Thyroid gland (tissue), 4 donors: ENCODE measurements at regions not wholly inside any gene's neighbourhood (a gene's known extent, or its start where the extent isn't known, plus 50 kb on each side); places are given as distances from the start of the nearest gene placed in this dataset.

ENCODE experiments used
- DNase-seq, 2 donors: peaks; one replicate each; pipeline ENCODE4 v3.0.0-alpha.2; 2019
- H3K27ac ChIP-seq, 3 donors: fragments of 200-600 bp; sonication (generic); 1 replicate in 2 of 3; 2 replicates in 1 of 3; pipeline ENCODE4 v1.5.1; 2016 to 2019; ENCODE audit warnings: mild to moderate bottlenecking in 1 of 3, moderate library complexity in 1 of 3
- H3K27me3 ChIP-seq: fragments of 200-600 bp; sonication (generic); one replicate; pipeline ENCODE4 v1.5.1; 2019
- H3K36me3 ChIP-seq, 2 donors: fragments of 200-600 bp; sonication (generic); one replicate each; pipeline ENCODE4 v1.5.1; 2016 to 2019
- H3K4me1 ChIP-seq, 2 donors: fragments of 200-600 bp; sonication (generic); one replicate each; pipeline ENCODE4 v1.5.1; 2017 to 2019
- H3K4me3 ChIP-seq, 3 donors: fragments of 200-600 bp; sonication (generic); replicated peaks in 1 of 3; 1 replicate in 2 of 3; 2 replicates in 1 of 3; pipeline ENCODE4 v1.5.1; 2016; ENCODE audit warnings: mild to moderate bottlenecking in 1 of 3
- H3K9me3 ChIP-seq: fragments of 200-600 bp; sonication (generic); one replicate; pipeline ENCODE4 v1.5.1; 2017
- CTCF ChIP-seq, 6 experiments: fragments of 200-600 bp in 3 of 6; fragments of 450-650 bp in 3 of 6; sonication (generic) in 3 of 6; IDR thresholded peaks; one replicate each; pipeline ENCODE4 v1.5.1; 2016 to 2019; ENCODE audit warnings: antibody characterized with exemption in 6 of 6, mild to moderate bottlenecking in 2 of 6, inconsistent platforms in 1 of 6, moderate library complexity in 1 of 6
- POLR2A ChIP-seq, 2 donors: fragments of 450-650 bp; IDR thresholded peaks; one replicate each; pipeline ENCODE4 v1.6.1; 2017; ENCODE audit warnings: antibody characterized with exemption in 2 of 2, mild to moderate bottlenecking in 2 of 2, moderate library complexity in 1 of 2
- WGBS, 2 donors: methylation state at CpG; one replicate each; pipeline ENCODE4 v1.1.5; 2017; 5-methylcytosine and 5-hydroxymethylcytosine counted together
- intact Hi-C: fragments of 100-400 bp; cut with DNase I; formaldehyde crosslinking; loops from one replicate; pipeline ENCODE4 v1.15.1; 2023

DNA sequence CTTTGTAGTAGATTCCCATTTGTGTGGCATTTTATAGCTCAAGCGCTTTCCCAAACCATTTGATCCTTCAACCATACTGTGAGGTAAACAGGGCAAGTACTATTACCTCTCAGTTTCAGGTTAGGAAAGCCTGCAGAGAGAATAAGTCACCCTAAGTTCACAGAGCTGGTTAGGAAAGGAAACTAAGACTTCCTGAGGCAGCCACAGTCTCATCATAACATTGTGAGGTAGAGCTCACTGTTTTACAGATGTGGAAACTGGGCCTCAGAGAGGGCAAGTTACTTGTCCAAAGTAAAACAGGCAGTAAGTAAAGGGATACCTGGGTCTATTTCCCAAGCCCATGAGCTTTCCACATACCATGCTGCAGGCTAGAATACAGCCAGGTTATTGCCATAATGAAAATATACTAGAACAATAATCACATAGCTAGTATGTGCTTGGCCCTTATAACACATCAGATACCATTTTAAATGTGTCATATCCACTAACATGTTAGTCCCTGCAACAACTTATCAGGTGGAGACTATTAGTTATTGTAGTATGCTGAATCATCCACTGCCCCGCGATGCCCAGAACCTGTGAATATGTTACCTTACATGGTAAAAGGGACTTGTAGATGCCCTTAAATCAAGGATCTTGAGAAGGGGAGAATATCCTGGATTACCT is 150.9 kb upstream of the GRIP1 start:
- TF ChIP-seq POLR2A (IDR thresholded peaks at IDR 0.05): no peak
- TF ChIP-seq CTCF (IDR thresholded peaks at IDR 0.05): no peak
- intact Hi-C loops: no loop called here
- 89 to 96% methylated on average over 3 of the region's 3 CpGs for WGBS, 2 donors
- Histone ChIP-seq H3K9me3 (no peaks in the 10 kb centered on the region), H3K4me1 (no peaks in the 10 kb centered on the region), H3K27ac (no peak overlapping the region), H3K36me3 (no peaks in the 10 kb centered on the region), H3K4me3 (no peak overlapping the region), H3K27me3 (no peaks in the 10 kb centered on the region)
- DNase-seq: no peak

DNA sequence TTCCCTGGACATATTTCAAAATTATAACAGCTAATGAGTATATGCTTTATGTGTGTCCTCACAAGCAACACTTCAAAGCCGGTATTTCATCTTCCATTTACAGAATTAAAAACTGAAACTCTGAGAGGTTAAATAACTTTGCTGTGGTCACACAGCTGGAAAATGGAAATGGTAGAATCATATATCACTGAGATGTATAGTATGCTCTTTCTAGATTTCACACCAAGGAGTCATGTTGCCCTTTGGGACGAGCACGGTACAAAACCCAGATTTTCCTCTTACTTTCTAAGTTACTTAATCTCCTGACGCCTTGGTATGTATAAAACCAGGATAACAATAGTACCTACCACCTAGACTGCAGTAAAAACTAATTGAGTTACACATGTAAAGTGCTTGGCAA is 152.6 kb upstream of the GRIP1 start:
- DNase-seq: no peak
- Histone ChIP-seq H3K27me3 (no peaks in the 10 kb centered on the region), H3K27ac (no peak overlapping the region), H3K4me3 (no peak overlapping the region), H3K4me1 (peaks cover 0 to 3% of the 10 kb centered on the region in 2 donors), H3K9me3 (no peaks in the 10 kb centered on the region), H3K36me3 (no peaks in the 10 kb centered on the region)
- 70 to 78% methylated on average over 4 of the region's 4 CpGs for WGBS, 2 donors
- TF ChIP-seq POLR2A (IDR thresholded peaks at IDR 0.05): no peak
- intact Hi-C loops: no loop called here

- H3K4me3 ChIP-seq: no peak overlapping the region
- 86 to 95% methylated on average over 2 of the region's 2 CpGs for WGBS, 2 donors
- H3K4me1 ChIP-seq: peaks cover 10 to 18% of the 10 kb centered on the region in 2 donors
- no peaks in the 10 kb centered on the region for H3K9me3 ChIP-seq
- no peaks in the 10 kb centered on the region for H3K27me3 ChIP-seq
- DNase-seq: no peak
- no peaks in the 10 kb centered on the region for H3K36me3 ChIP-seq
- intact Hi-C loops: no loop called here
- H3K27ac ChIP-seq: no peak overlapping the region
- no peak for TF ChIP-seq CTCF (IDR thresholded peaks at IDR 0.05)
- TF ChIP-seq POLR2A (IDR thresholded peaks at IDR 0.05): no peak
Observed at GRCh38 chr12:66832997-66833396, 154.1 kb upstream of the GRIP1 start.

DNA sequence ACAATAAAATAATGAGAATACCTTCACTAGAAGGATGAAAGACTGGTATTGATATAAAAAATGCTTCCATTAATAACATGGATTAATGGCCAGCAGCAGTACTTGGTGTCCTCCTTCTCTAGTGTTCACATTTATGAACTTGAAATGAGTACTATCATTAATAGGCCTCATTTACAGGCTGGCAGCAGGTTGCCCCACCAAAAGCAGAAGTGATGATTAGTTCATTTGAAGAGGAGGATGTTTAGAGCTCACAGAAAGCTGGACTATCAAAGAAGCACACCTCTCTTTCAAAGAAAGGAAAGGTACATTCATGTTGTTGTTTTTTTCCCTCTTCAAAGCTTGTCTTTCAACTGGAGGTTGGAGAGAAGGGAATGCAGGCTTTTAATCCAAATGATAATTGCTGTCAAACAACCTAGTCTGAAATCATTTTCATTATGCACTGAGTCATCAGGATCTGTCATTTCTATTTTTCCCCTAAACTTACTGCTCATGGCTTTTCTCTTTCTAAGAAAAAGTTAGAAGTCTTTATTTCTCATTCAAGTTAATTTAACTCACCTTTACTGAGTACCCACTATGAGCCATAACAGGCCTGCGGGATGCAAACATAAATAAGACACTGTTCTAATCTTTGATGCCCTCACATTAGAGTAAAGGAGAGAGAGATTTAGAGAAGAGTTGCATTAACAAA is 157.9 kb upstream of the GRIP1 start:
- DNase-seq: no peak
- TF ChIP-seq CTCF (IDR thresholded peaks at IDR 0.05) (no peak), POLR2A (IDR thresholded peaks at IDR 0.05) (no peak)
- H3K27me3 ChIP-seq: no peaks in the 10 kb centered on the region
- intact Hi-C loops: no loop called here
- H3K27ac ChIP-seq: peak overlapping the region in 1 of 3 donors; percentile 78
- H3K4me1 ChIP-seq: peaks cover 10 to 24% of the 10 kb centered on the region in 2 donors
- H3K36me3 ChIP-seq: no peaks in the 10 kb centered on the region
- WGBS, 2 donors: 0 to 98% methylated on average over 1 of the region's 1 CpG
- H3K4me3 ChIP-seq: no peak overlapping the region
- H3K9me3 ChIP-seq: no peaks in the 10 kb centered on the region

GRCh38 chr12:66837311-66837627 is 158.4 kb upstream of the GRIP1 start:
- intact Hi-C loops: no loop called here
- no peaks in the 10 kb centered on the region for H3K9me3 ChIP-seq
- H3K36me3 ChIP-seq: no peaks in the 10 kb centered on the region
- 46 to 55% methylated on average over 1 of the region's 1 CpG for WGBS, 2 donors
- H3K27me3 ChIP-seq: no peaks in the 10 kb centered on the region
- peak overlapping the region in 1 of 3 donors; percentile 78 for H3K27ac ChIP-seq
- DNase-seq: no peak
- H3K4me3 ChIP-seq: no peak overlapping the region
- H3K4me1 ChIP-seq: peaks cover 10 to 24% of the 10 kb centered on the region in 2 donors
- no peak for TF ChIP-seq POLR2A (IDR thresholded peaks at IDR 0.05)
- TF ChIP-seq CTCF (IDR thresholded peaks at IDR 0.05): no peak
